ENCODE measurements at regions not wholly inside any gene's neighbourhood (a gene's known extent, or its start where the extent isn't known, plus 50 kb on each side); places are given as distances from the start of the nearest gene placed in this dataset.

DNA sequence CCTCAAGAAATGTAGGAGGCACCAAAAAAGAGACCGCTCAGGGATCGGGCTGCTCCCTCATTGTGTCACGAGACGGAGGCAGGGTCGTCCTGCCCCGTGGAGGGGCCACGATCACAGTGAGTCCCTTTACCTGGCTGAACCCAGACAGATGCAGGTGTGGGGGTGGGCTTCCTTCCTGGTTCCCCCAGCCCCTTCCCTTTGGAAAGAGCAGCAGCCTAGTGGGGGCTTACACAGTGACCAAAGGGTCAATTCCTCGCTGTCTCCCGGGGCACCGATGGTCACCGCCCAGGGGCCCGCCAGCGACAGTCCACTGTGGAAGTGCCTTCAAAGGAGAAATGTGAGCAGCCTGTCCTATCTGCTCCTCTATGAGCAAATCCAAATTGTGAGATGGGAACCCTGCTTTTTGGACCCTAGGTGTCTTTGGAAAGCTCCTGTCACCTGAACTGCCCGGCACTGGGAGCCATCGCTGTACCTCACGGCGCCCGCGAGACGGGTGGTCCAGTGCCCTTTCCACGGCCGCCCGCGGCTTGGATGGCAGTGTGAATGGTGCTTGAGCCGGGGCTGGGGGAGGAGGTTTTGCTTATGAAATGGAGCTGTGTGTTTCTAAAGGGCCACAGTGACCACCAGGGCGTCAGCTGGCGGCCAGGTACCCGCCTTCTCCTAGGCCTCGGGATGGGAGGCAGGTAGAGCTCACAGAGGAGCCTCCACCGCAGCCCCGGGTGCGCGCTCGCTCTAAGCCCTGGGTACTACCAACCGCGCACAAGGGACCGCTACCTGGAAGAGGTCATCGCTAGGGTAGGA lies 155.7 kb downstream of the KLF13 start:
- Histone ChIP-seq H3K4me2 (ENCODE audit: low read length) (no peak overlapping the region), H3K36me3 (ENCODE audit: low read depth, low read length) (no peaks in the 10 kb centered on the region), H3K27me3 (ENCODE audit: low read length) (peaks cover 8% of the 10 kb centered on the region; the same call in 1 of the 2 replicates), H3F3A (ENCODE audit: low read length, unreplicated experiment) (no peaks in the 10 kb centered on the region), H3K9ac (ENCODE audit: low read length) (no peak overlapping the region), H2AFZ (ENCODE audit: low read length) (no peak overlapping the region), H3K79me2 (ENCODE audit: low read length) (no peaks in the 10 kb centered on the region), H3K9me2 (replicated peaks; ENCODE audit: low read length) (no peaks in the 10 kb centered on the region), H3K4me1 (ENCODE audit: insufficient read depth, low read length) (no peaks in the 10 kb centered on the region), H4K20me1 (ENCODE audit: low read length) (no peaks in the 10 kb centered on the region), H3K27ac (ENCODE audit: low read length) (no peak overlapping the region), H3K4me3 (ENCODE audit: low read length) (no peak overlapping the region), H3K9me3 (ENCODE audit: low read length) (no peaks in the 10 kb centered on the region)
- ChIA-PET CTCF (no interaction called here), POLR2A (ENCODE audit: unreplicated experiment) (no interaction called here)
- BruUV-seq (replicated peaks): no TSS peak
- ATAC-seq: no peak
- intact Hi-C loops (cut with micrococcal nuclease): no loop called here
- DNase-seq: no peak
- TF ChIP-seq, protein P1, sequence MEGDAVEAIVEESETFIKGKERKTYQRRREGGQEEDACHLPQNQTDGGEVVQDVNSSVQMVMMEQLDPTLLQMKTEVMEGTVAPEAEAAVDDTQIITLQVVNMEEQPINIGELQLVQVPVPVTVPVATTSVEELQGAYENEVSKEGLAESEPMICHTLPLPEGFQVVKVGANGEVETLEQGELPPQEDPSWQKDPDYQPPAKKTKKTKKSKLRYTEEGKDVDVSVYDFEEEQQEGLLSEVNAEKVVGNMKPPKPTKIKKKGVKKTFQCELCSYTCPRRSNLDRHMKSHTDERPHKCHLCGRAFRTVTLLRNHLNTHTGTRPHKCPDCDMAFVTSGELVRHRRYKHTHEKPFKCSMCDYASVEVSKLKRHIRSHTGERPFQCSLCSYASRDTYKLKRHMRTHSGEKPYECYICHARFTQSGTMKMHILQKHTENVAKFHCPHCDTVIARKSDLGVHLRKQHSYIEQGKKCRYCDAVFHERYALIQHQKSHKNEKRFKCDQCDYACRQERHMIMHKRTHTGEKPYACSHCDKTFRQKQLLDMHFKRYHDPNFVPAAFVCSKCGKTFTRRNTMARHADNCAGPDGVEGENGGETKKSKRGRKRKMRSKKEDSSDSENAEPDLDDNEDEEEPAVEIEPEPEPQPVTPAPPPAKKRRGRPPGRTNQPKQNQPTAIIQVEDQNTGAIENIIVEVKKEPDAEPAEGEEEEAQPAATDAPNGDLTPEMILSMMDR (conservative IDR thresholded peaks at IDR 0.05; ENCODE audit: low read depth, low read length): no peak
- TF ChIP-seq EZH2 (IDR thresholded peaks at IDR 0.05; ENCODE audit: low read length, unreplicated experiment) (no peak), EZH2phosphoT487 (IDR thresholded peaks at IDR 0.05; ENCODE audit: borderline replicate concordance, low read length) (no peak)

DNA sequence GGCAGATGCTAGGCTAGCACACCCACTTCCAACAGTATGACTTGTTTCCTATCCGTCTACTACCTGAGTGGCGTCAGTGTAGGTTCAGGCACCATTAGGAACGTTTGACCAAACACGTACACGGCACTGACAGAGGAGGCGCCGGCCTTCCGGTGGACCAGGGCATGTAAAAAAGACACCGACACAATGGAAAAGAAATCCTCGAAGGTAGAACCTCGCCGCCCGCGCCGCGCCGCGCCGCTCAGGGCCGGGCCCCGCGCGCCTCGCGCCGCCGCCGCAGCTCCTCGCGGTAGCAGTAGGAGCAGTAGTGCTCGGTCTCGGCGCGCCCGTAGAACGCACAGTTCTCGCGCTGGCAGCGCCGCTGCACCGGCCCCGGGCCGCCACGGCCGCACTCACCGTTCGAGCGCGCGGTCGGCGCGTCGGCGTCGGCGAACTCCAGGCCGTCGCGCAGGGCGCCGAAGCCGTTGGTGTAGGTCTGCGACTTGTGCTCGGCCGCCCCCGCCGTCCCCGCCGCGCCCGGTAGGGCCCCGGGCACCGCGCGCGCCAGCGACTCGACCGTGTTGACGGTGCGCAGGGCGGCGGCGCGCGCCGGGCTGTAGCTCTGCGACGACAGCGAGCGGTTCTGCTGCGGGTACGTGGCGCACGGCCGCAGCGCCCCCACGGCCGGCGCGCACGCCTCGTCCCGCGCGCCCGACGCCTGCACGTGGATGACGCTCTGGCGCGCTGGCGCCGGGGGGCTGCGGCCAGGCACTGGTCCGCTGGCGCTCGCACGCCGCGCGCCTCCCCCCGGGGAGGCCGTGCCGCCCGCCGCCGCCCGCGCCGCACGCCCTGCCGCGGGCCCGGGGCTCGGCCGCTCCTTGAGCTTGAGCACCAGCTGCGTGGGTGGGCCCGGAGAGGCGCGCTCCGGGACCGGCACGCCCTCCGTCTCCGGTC lies 156.7 kb downstream of the KLF13 start:
- BruUV-seq (replicated peaks): no TSS peak
- Histone ChIP-seq H3K9me3 (ENCODE audit: low read length) (no peaks in the 10 kb centered on the region), H3K9me2 (replicated peaks; ENCODE audit: low read length) (no peaks in the 10 kb centered on the region), H3K27me3 (ENCODE audit: low read length) (peaks cover 8% of the 10 kb centered on the region; the same call in 1 of the 2 replicates), H3F3A (ENCODE audit: low read length, unreplicated experiment) (no peaks in the 10 kb centered on the region), H4K20me1 (ENCODE audit: low read length) (no peaks in the 10 kb centered on the region), H3K4me3 (ENCODE audit: low read length) (no peak overlapping the region), H3K27ac (ENCODE audit: low read length) (no peak overlapping the region), H3K79me2 (ENCODE audit: low read length) (no peaks in the 10 kb centered on the region), H3K4me2 (ENCODE audit: low read length) (no peak overlapping the region), H3K36me3 (ENCODE audit: low read depth, low read length) (no peaks in the 10 kb centered on the region), H3K4me1 (ENCODE audit: insufficient read depth, low read length) (peaks cover 7% of the 10 kb centered on the region), H3K9ac (ENCODE audit: low read length) (no peak overlapping the region), H2AFZ (ENCODE audit: low read length) (no peak overlapping the region)
- ATAC-seq: no peak
- ChIA-PET POLR2A (ENCODE audit: unreplicated experiment) (no interaction called here), CTCF (no interaction called here)
- DNase-seq: no peak
- TF ChIP-seq EZH2phosphoT487 (IDR thresholded peaks at IDR 0.05; ENCODE audit: borderline replicate concordance, low read length) (no peak), EZH2 (IDR thresholded peaks at IDR 0.05; ENCODE audit: low read length, unreplicated experiment) (no peak)
- TF ChIP-seq, protein P1 (conservative IDR thresholded peaks at IDR 0.05; ENCODE audit: low read depth, low read length): no peak
- intact Hi-C loops (cut with micrococcal nuclease): no loop called here

All from PC-3 (cell line).